Panc1 (cell line): ENCODE measurements at regions not wholly inside any gene's neighbourhood (a gene's known extent, or its start where the extent isn't known, plus 50 kb on each side); places are given as distances from the start of the nearest gene placed in this dataset.

ENCODE experiments used
- ATAC-seq: fragments of 200-7000 bp; cut with Tn5 transposase; 2 replicates; pipeline ENCODE4 v1.9.1; 2020; ENCODE audit warnings: mild to moderate bottlenecking, moderate library complexity
- BruUV-seq: library from RNA; stranded (reverse); fragments of 400-500 nt; replicated peaks from 2 replicates; lab custom pipeline; 2021; lab: Mats Ljungman, UMichigan
- CTCF ChIA-PET: fragments of 300-600 bp; sonication (Branson Sonifier 250); formaldehyde crosslinking; loops from one replicate; lab custom pipeline; 2022; ENCODE audit warnings: antibody characterized with exemption; lab: Charles Lee
- POLR2A ChIA-PET: fragments of 300-600 bp; sonication (Branson Sonifier 250); formaldehyde crosslinking; loops from one replicate; lab custom pipeline; 2022; ENCODE audit warnings: antibody characterized with exemption; lab: Charles Lee
- DNase-seq: peaks from one replicate; pipeline ENCODE4 v3.0.0-alpha.2; 2010; ENCODE audit warnings: low read depth, low spot score
- H3K27ac ChIP-seq: 2 replicates; pipeline ENCODE4 v1.5.1; 2011; ENCODE audit warnings: mild to moderate bottlenecking, low read length, inconsistent platforms
- H3K27me3 ChIP-seq: fragments of 200-500 bp; sonication (Bioruptor generic); 2 replicates; pipeline ENCODE4 v1.6.0; 2014; ENCODE audit warnings: low read length, inconsistent platforms; ENCODE audit not compliant: control insufficient read depth, insufficient read depth
- H3K36me3 ChIP-seq: fragments of 200-500 bp; sonication (Bioruptor generic); 2 replicates; pipeline ENCODE4 v1.5.1; 2014; ENCODE audit warnings: inconsistent platforms, mild to moderate bottlenecking, low read length, moderate library complexity; ENCODE audit not compliant: control insufficient read depth, insufficient read depth
- H3K4me1 ChIP-seq: 2 replicates; pipeline ENCODE4 v1.5.1; 2011; ENCODE audit warnings: inconsistent platforms, mild to moderate bottlenecking, low read length, moderate library complexity; ENCODE audit not compliant: control insufficient read depth, insufficient read depth
- H3K4me3 ChIP-seq, 2 experiments: 2 replicates each; pipeline ENCODE4 v1.5.1; 2011 to 2012; ENCODE audit warnings: low read depth in 2 of 2, low read length in 2 of 2, mild to moderate bottlenecking in 2 of 2, inconsistent platforms in 1 of 2, moderate library complexity in 1 of 2
- H3K9me3 ChIP-seq: fragments of 200-500 bp; sonication (Bioruptor generic); 2 replicates; pipeline ENCODE4 v1.5.1; 2014; ENCODE audit warnings: low read depth, mild to moderate bottlenecking, inconsistent platforms, low read length, moderate library complexity; ENCODE audit not compliant: control insufficient read depth, insufficient read depth
- CTCF ChIP-seq: fragments of 450-650 bp; IDR thresholded peaks from 2 replicates; pipeline ENCODE4 v1.5.1; 2017; ENCODE audit warnings: mild to moderate bottlenecking
- POLR2AphosphoS5 ChIP-seq: IDR thresholded peaks from 2 replicates; pipeline ENCODE4 v1.6.1; 2012; ENCODE audit warnings: mild to moderate bottlenecking, low read depth, low read length, moderate library complexity
- REST ChIP-seq, 2 experiments: IDR thresholded peaks; 2 replicates each; pipeline ENCODE4 v1.6.1; 2011 to 2012; ENCODE audit warnings: low read depth in 2 of 2, control low read depth in 1 of 2, low read length in 1 of 2, mild to moderate bottlenecking in 1 of 2, moderate library complexity in 1 of 2; ENCODE audit not compliant: insufficient read depth in 1 of 2
- SIN3A ChIP-seq: IDR thresholded peaks from 2 replicates; pipeline ENCODE4 v1.6.1; 2012; ENCODE audit warnings: low read depth, mild to moderate bottlenecking, low read length, moderate library complexity, borderline replicate concordance; ENCODE audit not compliant: insufficient read depth
- TCF7L2 ChIP-seq: IDR thresholded peaks from 2 replicates; pipeline ENCODE4 v1.6.1; 2011; ENCODE audit warnings: mild to moderate bottlenecking, low read depth, low read length, inconsistent platforms
- in situ Hi-C: cut with HindIII; loops from 2 replicates; pipeline ENCODE4 v1.10.0; 2016; ENCODE audit warnings: low sequenced_read_pairs, low pct_unique_long_range_greater_than_20kb
- intact Hi-C: fragments of 100-400 bp; cut with micrococcal nuclease; formaldehyde crosslinking; loops from one replicate; pipeline ENCODE4 v1.10.0; 2022; ENCODE audit not compliant: unreplicated experiment

- in situ Hi-C loops (no loop called here), intact Hi-C loops (no loop called here)
- Histone ChIP-seq H3K9me3 (no peaks in the 10 kb centered on the region), H3K27me3 (no peaks in the 10 kb centered on the region), H3K4me3 (no peak overlapping the region), H3K27ac (no peak overlapping the region), H3K4me1 (no peaks in the 10 kb centered on the region), H3K36me3 (no peaks in the 10 kb centered on the region)
- ChIA-PET POLR2A (no interaction called here), CTCF (no interaction called here)
- DNase-seq (no peak), ATAC-seq (no peak)
- no TSS peak for BruUV-seq
- TF ChIP-seq REST (IDR thresholded peaks at IDR 0.05; ENCODE audit: insufficient read depth in 1 of 2, low read depth in 2 of 2, low read length in 1 of 2), result no peak
- TF ChIP-seq TCF7L2, result no peak
- no peak for TF ChIP-seq POLR2AphosphoS5
- no peak for TF ChIP-seq CTCF
- no peak for TF ChIP-seq SIN3A
These were observed 50.6 kb upstream of the CELF2 start for GRCh38 chr10:10967029-10967428.

- no peaks in the 10 kb centered on the region for H3K36me3 ChIP-seq
- ChIA-PET POLR2A (no interaction called here), CTCF (no interaction called here)
- no peaks in the 10 kb centered on the region for H3K9me3 ChIP-seq
- H3K27me3 ChIP-seq, result no peaks in the 10 kb centered on the region
- no peak overlapping the region for H3K4me3 ChIP-seq
- DNase-seq (no peak), ATAC-seq (no peak)
- H3K4me1 ChIP-seq, result no peaks in the 10 kb centered on the region
- no TSS peak for BruUV-seq
- intact Hi-C loops (no loop called here), in situ Hi-C loops (no loop called here)
- H3K27ac ChIP-seq, result no peak overlapping the region
- TF ChIP-seq TCF7L2, result no peak
- TF ChIP-seq CTCF, result no peak
- TF ChIP-seq REST (IDR thresholded peaks at IDR 0.05; ENCODE audit: insufficient read depth in 1 of 2, low read depth in 2 of 2, low read length in 1 of 2), result no peak
- no peak for TF ChIP-seq SIN3A
- TF ChIP-seq POLR2AphosphoS5, result no peak
These were observed 50.0 kb upstream of the CELF2 start for GRCh38 chr10:10967581-10968256.
